ENCODE measurements at regions not wholly inside any gene's neighbourhood (a gene's known extent, or its start where the extent isn't known, plus 50 kb on each side); places are given as distances from the start of the nearest gene placed in this dataset.
"Not testable (repeated sequence)": the region's sequence is repeated elsewhere in the genome, so short reads cannot be mapped to it uniquely, and the experiment has no call there.

DNA sequence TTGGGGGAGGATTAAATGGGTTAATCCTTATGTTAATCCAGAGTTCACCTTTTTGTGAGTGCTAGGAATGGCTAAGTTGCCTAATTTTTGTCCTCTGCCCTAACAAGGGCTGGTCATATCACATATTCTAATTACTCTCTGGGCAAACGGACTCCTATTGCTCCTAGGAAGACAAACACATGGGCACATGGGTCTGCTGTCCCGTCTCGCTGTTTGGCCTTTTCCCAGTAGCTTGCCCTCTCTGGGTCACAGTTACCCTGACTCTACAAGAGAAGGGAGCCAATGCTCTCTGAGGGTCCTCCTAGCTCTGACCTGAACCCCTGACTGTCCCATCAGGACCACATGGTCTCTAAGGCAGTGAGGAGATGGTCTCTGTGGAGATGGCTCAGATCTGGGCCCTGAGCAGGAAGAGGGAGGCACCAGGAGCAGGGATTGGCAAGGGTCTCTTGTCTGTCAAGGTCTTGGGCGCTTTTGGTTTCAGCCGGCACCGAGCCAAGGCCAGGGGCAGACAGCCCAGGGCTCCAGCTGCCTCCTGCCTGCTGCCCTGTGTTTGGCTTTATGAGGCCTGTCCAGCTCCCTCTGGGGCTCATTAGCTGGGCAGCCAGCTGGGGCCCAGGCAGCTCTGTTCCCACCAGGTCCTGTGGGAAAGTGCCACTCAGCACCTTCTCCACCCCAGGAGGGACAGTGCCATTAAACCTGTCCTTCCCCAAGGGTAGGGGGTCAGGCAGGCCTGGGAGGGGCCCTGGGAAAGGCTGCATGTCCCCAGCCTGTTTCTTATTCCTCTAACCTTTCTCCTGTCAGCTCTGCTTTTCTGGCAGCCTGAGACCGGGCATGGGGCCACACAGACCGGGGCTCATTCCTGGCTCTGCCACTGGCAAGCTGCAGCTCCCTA lies 559.9 kb downstream of the MN1 start:
- no peak for DNase-seq

DNA sequence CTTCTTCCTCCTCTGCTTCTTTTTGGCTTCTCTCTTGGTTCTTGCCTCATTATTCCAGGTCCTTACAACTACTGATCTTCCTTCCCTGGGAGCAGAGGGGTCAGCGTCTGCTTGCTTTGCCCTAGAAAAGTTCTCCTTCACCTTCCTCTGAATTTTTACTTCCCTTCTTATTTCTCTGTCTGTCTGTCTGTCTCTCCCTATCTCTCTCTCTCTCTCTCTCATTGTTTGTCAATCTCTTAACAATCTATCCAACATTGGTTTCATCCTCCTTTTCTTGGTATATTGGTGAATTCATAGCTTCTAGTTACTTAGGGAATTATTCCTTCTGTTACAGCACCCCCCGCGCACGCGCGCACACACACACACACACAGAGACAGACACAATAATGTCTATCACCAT lies 559.1 kb downstream of the MN1 start:
- no peak for DNase-seq

DNA sequence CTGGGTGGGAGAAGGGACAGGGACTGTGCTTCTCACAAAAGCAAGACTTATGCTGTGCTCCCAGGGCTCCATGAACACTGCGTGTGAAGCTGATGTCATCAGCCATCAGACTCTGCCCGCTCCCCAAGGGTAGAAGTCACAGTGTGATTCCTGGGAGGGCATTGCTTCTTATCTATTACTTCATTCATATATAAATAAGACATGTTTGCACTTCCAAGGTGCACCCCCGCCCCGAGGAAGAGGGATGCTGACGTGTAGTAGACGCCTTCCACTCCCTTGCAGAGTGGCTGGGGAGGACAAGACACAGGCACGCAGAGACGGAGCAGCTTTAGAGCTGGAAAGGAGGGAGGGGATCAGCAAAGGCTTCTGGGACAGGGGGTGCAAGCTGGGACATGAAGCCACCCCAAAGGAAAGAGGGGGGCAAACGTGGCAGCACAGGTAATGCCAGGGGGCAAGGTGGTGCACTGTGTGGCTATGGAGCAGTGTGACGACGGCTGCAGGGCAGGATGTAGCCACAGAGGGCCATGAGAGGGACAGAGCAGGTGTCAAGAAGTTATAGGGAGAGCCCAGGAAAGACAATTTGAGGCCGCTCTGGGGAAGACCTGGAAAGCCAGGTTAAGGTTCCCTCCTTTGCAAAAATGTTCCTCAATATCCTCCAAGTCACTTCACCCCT lies 558.5 kb downstream of the MN1 start:
- no peak for DNase-seq

DNA sequence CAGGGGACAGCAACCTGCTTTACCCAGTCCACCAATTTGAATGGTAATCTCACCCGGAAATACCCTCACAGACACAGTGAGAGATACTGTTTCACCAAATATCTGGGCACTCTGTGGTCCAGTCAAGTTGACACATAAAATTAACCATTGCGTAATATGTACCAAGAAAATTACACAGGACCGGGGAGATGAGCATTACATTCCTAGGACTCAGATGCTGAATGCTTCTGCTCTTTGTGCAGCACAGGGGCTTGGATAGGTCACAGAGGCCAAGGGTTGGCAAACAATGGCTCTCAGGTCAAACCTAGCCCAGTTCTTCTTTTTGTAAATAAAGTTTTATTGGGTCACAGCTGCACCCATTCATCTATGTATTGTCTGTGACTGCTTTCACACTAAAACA lies 557.2 kb downstream of the MN1 start:
- no peak for DNase-seq

DNA sequence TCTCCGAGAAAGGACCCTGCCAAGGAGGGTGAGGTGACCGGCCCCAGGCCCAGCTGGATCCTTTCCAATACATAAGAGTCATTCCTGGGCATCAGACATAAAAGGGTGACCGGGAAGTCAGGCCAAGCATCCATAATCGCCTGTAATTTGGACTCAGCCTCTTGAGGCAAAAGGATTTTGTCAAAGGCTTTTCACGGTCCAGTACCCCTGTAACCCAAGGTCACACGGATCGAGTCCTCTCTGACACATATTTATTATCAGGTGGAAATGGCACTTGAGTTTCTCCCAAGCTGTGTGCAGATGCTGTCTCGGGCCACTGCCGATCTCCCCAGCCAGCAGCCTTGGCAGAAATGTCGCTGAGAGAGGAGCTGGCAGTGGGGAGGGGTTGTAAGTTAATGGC lies 556.5 kb downstream of the MN1 start:
- no peak for DNase-seq

DNA sequence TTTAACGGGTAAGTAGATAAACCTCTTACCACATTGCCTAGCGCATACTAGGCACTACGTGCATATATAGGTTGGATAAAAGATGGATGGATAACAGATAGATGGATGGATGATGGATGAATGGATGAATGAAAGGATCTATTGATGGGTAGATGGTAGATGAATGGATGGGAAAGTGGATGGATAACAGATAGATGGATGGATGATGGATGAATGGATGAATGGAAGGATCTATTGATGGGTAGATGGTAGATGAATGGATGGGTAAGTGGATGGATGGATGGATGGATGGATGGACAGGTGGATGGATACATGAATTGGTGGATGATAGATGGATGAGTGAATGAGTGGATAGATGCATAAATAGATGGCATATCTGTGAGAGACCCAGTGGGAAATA lies 555.0 kb downstream of the MN1 start:
- DNase-seq = no peak

DNA sequence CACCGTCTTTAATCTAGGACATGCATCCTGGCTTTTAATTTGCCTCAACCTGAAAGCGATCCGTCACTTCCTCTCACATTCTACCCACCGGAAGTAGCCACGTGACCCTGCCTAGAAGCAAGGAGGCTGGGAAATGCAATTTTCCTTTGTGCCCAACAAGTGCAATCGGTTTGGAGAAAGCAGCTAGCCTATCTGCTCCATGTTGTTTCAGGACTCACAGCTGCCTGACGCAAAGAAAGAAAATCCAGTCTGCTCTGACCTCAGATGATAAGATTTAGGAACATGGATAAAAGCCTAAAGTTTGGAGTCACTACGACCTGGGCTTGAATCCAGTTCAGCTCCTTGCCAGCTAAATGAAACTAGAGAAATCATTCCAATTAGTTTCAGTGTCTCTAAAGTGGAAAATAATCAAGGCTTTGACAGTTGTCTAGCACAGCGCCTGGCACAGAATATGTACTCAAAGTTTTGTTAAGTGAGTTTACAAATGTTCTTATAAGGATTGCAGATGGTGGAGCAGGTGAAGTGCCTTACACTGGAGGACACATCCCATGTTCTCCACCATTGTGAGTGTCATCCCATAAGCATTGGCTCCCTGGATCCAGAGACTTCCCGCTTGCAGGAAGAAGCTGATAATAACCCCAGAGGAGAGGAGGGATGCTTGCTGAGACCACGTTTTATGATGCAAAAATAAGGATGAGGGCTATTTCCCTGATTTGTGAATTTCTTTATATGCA lies 553.7 kb downstream of the MN1 start:
- no peak for DNase-seq

DNA sequence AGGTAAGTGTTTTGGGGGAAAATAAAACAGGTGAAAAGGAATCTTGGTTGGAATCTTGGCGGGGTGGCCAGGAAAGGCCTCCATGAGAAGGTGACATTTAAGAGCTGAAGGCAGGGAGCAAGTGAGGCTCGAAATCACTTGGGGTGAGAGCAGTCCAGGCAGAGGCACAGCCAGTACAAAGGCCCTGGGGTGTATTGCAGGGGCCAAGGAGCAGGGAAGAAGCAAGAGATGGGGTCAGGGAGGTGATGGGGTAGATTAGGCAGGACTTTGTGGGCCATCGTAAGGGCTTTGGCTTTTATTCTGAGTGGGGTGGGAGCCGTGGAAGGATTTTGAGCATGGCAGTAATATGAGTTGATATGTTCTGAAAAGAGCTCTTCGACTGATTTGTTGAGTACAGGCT lies 551.1 kb downstream of the MN1 start:
- DNase-seq = no peak

DNA sequence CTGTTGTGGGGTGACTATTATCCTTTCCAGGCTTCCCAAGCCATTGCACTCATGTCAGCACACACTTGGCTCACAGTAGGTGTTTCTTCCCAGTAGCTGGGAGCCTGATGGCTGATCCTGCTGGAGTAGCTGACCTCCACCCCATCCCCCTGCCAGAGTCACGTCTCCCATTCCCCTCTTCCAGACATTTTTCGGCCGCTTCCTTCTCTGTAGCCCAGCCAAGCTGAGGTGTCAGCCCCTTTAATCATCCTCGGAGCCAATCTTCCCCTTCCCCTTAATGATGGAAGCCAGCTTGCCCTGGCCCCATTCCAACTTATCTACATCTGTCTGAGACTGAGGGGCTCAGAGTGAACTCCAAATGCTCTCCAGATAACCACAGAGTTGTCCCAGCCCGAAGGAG lies 550.7 kb downstream of the MN1 start:
- no peak for DNase-seq

DNA sequence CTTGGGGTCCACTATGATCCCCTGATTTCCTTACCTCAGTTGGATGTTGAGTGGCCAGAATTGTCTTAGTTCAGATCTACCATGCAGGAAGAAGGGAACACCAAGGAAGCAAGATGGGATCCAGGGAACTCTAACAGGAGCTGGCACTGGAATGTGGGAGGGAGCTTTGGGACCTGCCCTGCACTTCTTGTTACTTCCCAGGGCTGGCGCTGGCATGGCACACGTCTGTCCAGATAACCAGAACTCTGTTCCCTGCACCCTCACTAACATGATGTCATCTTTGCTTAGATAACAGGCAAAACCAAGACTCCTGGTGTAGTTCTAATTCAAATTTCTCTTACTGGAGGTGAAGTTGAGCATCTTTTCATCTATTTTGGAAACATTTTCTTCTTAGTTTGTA lies 550.0 kb downstream of the MN1 start:
- no peak for DNase-seq

DNA sequence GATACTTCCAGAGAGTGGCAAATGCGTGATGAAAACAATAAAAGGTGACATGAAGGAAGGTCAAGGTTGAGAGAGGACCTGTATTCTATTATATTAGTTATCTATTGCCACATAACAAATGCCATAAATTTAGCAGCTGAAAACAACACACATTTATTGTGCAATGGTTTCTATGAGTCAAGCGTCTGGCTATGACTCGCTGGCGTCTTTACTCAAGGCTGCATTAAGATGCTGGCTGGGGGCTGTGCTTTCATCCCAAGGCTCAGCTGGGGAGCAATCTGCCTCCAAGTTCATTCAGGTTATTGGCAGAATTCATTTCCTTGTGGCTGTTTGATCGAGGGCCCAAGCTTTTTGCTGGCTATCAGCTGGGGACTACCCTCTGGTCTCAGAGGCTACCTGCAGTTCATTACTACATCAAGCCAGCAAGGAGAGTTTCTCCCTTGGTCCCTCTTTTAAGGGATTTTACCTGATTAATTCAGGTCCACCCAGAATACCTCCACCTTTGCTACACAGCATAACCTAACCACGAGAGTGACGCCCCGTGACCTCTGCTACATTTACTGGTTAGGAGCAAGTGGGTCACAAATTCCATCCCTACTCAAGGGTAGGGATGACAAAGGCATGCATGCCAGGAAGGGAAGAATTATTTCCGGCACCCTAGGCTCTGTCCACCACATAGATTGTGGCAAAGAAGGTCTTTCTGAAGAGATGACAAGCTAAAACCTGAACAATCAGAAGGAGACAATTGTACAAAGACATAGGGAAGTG lies 549.1 kb downstream of the MN1 start:
- no peak for DNase-seq

DNA sequence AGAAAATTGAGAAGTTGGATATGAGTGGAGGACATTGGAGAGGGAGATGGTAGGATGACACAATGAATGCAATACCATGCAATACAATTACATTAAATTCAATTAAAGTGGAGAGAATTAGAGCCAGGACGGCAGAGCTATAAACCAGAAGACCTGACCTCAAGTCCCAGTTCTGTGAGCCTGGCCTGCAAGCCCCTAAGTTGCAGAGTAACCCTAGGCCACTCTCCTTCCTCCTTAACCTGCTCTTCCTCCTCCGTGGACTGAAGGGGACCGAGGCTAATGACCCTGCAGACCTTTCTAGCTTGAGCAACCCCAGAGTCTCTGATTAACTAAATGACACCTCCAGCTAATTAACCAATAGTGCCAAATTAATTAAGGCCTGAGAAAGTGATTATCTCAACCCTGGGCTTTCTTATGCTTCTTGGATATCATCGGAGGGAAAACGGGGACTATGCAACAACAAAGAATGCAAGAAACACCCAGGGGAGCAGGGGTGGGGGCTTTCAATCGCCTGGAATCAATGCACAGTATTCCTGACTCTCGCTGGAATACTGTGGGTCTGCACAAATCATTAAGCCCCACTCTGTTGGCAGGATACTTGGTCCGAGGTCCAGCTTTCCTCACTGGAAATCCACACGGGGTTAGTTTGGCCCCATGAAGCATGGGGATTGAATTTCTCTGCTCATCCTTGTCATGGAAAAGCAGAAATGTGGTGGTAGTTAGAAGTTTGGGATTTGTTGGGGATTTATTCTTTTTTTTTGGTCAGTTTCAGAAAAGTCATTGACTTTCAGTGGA lies 548.3 kb downstream of the MN1 start:
- no peak for DNase-seq

DNA sequence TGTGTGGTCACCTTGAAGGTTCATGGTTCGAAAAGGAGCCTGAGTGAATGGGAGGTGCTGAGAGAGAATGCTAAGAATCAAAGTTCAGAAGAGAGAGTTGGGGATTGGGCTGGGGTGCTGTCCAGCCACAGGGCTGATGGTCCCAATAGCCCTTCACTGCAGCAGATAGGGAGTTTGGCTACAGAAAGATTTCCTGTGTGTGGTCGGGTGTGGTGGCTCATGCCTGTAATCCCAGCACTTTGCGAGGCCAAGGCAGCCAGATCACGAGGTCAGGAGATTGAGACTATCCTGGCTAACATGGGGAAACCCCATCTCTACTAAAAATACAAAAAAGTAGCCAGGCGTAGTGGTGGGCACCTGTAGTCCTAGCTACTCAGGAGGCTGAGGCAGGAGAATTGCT lies 547.5 kb downstream of the MN1 start:
- not testable (repeated sequence) for DNase-seq

DNA sequence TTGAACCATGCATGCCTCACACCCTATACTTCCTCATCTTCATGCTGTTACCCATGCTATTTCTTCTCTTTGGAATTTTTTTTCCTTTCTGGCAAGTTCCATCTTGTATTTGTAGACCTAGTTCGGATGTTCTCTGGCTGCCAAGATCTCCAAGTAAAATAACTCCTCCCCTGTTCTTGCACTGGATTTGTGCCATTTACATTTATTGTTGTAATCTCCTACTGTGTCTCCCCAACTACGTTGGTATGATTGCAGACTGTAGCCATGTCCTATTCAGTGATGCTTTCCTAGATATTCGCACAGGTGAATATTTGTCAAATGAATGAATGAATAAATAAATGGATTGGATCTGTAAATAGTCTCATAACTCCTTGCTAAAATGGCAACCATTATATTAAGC lies 546.0 kb downstream of the MN1 start:
- DNase-seq = no peak

DNA sequence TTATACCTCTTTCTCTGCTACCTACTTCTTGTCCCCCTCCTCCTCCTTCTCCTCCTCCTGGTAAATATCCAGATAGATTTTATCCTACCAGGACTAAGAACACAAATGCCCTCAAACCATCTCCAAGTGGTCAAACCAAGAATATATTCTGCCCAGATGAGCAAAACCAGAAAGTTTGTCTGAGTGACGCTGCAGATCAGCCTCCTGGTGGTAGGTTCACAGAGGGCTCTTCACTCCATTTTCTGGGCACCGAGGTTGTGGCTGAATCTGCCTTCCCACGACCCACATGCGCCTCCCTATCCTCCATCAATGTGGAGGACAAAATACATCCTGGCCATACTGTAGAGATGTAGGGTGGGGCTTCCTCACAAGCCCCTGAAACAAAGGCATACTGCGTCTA lies 543.6 kb downstream of the MN1 start:
- no peak for DNase-seq

DNA sequence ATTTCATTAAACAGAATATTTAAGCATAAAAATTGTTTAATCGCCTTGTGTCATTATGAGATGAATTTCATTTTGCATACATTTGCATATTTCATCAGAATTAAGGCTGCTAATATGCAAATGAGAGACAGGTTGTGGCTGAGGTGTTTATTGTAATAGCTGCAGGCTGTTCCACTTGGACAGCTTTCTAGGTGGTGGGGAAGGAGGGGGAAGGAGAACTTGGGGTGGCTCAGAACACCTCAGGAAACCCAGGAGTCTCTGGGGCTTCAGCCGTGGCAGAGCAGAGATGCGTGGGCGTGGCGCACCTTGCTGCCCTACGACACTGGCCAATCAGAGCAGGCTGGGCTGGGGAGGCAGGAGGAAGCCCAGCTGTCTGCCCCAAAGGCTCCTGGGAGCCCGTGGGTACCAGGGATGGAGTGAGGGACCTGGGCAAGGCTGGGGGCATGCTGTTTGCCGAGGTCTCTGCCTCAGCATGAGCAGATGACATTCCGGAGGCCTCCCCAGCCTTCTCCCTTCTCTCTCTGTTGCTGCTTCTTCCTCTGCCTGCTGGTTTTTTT lies 542.9 kb downstream of the MN1 start:
- no peak for DNase-seq

DNA sequence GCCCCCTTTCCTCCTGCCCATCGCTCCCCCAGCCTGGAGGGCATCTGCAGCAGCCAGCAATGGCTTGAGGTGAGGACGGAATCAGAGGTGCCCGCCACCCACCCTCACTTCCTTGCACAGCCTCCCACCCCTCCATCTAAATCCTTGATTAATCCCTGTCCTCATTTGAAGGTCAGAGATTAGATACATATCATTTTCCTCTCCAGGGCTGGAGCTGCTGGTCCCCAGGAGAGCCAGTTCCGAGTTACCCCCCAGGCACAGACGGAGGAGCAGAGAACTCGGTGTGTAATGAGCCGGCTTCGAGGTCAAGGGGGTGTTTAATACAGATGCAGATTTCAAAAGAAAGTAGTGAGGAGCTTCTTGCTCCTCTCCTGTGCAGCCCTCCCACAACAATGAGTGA lies 542.1 kb downstream of the MN1 start:
- no peak for DNase-seq

DNA sequence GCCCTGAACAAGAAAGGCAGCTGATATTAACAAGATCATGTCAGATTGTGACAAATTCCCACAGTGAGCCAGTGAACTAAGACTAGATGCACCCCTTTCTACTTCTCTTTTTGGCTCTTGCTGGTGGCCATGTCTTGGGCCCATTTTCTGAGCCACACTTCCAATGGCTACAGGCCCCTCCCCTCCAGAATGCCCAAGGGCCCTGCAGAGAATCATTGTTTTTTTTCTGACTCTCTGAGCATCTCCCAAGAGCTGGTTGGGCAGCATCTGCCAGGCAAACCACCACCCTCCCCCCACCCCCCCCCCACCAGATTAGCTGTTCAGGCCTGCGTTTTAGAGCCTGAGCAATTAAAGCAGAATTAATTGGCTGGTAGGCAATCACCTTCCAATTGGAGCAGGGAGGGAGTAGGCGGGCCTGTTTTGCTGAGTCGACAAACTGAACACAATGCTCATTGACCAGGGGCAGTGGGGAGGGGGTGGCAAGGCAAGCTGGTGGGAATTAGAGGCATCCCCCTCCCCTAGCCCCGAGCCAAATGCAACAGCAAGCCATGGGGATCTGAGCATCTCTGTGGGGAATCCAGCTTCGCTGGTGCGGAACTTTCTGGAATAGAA lies 541.4 kb downstream of the MN1 start:
- DNase-seq = no peak

DNA sequence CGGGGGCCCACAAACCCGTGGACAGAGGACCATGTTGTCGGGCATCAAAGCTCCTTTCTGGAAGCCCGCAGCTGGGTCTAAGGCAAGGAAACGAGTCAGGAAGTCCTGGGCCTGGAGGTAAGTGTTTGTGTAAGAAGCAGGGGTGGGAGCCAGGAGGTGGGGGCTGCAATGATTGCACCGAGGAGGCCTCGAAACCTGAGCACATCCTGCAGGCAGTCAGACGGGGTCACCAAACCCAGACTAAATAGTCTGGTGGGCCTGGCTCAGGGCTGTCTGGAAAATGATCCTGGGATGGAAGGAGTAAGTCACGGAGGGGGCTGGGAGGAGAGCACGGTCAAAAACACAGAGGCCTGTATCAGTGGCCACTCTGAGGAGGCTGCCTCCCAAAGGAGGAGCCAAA lies 539.2 kb downstream of the MN1 start:
- no peak for DNase-seq

DNA sequence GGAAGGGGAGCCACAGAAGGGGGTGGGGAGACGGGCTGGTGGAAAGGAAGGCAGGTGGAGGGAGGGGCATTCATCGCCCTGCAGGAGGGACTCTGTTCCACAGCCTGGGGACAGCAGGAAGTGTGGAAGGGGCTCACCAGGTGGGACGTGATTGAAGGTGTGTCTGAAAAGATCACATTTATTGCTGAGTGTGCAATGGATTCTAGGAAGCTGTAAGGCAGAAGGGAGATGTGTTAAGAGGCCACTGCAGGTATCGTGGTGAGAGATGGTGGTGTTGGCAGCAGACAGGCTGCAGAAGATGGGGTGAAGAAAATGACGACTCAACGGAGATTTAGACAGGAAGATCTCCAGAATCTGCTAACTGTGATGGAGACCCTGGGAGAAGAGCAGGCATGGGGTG lies 537.4 kb downstream of the MN1 start:
- no peak for DNase-seq

DNA sequence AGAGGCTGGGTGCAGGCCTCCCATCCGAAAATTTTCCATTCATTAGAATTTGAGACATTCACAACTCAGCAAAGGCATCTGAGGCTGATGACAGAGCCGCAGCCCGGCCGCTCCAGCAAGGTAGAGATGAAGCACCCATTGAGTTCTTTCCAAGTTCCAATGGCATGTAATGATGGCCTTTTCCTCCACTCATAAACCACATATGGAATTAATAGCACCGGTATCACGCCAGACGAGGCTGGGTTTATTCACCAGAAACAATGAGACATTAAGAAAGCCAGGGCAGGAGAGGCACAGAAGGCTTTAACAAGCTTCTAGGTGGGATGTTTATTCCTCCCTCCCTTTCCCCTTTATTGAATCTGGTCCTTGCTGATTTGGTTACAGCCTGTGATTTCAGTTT lies 534.4 kb downstream of the MN1 start:
- no peak for DNase-seq

Measured in activated CD4-positive, alpha-beta T cell treated with anti-CD3 and anti-CD28 coated beads for 4 hours (primary cell).